IPS DF 6.9 (cell line): ENCODE measurements at regions not wholly inside any gene's neighbourhood (a gene's known extent, or its start where the extent isn't known, plus 50 kb on each side); places are given as distances from the start of the nearest gene placed in this dataset.

Source experiments
- DNase-seq: peaks from one replicate; pipeline ENCODE4 v3.0.0-alpha.2; 2013; ENCODE audit warnings: low read depth, low spot score
- H3K27ac ChIP-seq: one replicate; pipeline ENCODE4 v1.5.1; 2013; ENCODE audit warnings: low read length, control low read depth
- H3K27me3 ChIP-seq: 2 replicates; pipeline ENCODE4 v1.6.1; 2013; ENCODE audit warnings: mild to moderate bottlenecking, low read length; ENCODE audit not compliant: control insufficient read depth, insufficient read depth
- H3K36me3 ChIP-seq: 2 replicates; pipeline ENCODE4 v1.6.1; 2013; ENCODE audit warnings: low read length; ENCODE audit not compliant: control insufficient read depth, insufficient read depth
- H3K4me1 ChIP-seq: 2 replicates; pipeline ENCODE4 v1.6.1; 2013; ENCODE audit warnings: low read length; ENCODE audit not compliant: control insufficient read depth, insufficient read depth
- H3K4me3 ChIP-seq: 2 replicates; pipeline ENCODE4 v1.5.1; 2013; ENCODE audit warnings: mild to moderate bottlenecking, low read length
- H3K9me3 ChIP-seq: 2 replicates; pipeline ENCODE4 v1.6.1; 2013; ENCODE audit warnings: low read length, inconsistent platforms; ENCODE audit not compliant: control insufficient read depth, insufficient read depth
- WGBS: extraction: QIAGEN DNeasy Blood & Tissue Kit; methylation state at CpG from one replicate; pipeline ENCODE4 v1.1.7; 2013; ENCODE audit warnings: mixed read lengths, missing lambda C conversion rate; ENCODE audit not compliant: insufficient read length, insufficient coverage; 5-methylcytosine and 5-hydroxymethylcytosine counted together

DNA sequence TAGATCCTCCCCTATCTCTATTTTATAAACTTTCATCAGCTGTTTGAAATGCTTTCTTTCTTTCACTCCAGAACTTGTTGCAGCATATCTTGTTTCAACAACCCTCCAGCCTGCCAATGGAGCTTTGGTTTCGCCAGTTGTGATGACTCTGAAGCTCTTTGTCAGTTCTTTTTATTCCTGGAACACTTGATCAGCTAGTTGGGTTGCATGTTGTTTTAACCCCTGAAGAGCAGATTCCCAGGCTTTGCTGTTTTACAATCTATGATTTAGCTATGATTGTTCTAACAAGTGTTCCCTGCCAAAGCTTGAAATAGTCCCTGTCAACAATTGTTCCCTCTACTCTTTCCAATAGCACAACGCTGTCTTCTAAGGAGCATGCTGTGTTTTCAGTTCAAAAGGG, 50.6 kb upstream of the FUT8 start:
- WGBS = no CpG with 5 or more reads among the region's 2 CpGs
- DNase-seq = no peak
- H3K4me3 ChIP-seq = no peak overlapping the region
- H3K4me1 ChIP-seq = no peaks in the 10 kb centered on the region
- no peaks in the 10 kb centered on the region for H3K36me3 ChIP-seq
- no peak overlapping the region for H3K27ac ChIP-seq
- no peaks in the 10 kb centered on the region for H3K9me3 ChIP-seq
- no peaks in the 10 kb centered on the region for H3K27me3 ChIP-seq
